K562 (cell line): ENCODE measurements at regions not wholly inside any gene's neighbourhood (a gene's known extent, or its start where the extent isn't known, plus 50 kb on each side); places are given as distances from the start of the nearest gene placed in this dataset.

ENCODE experiments used
- ATF3 ChIP-seq, 2 experiments: fragments of 450-650 bp in 1 of 2; sonication (generic) in 1 of 2; formaldehyde crosslinking in 1 of 2; IDR thresholded peaks in 1 of 2; conservative IDR thresholded peaks in 1 of 2; 2 replicates each; pipeline versions ENCODE4 v1.6.1 to v1.8.1; 2016 to 2023; ENCODE audit warnings: mild to moderate bottlenecking in 2 of 2, moderate library complexity in 2 of 2, inconsistent platforms in 1 of 2, missing genetic modification reagents in 1 of 2
- KLF1 ChIP-seq: fragments of 450-650 bp; IDR thresholded peaks from 2 replicates; pipeline ENCODE4 v1.6.1; 2016; ENCODE audit warnings: missing genetic modification characterization, missing compliant biosample characterization
- PHF21A ChIP-seq: fragments of 450-650 bp; IDR thresholded peaks from 2 replicates; pipeline ENCODE4 v1.6.1; 2017; ENCODE audit warnings: low read depth, borderline replicate concordance
- POLR2A ChIP-seq: fragments of 450-650 bp; conservative IDR thresholded peaks from 2 replicates; pipeline ENCODE4 v1.6.1; 2016
- REST ChIP-seq, 2 experiments: fragments of 450-650 bp; formaldehyde crosslinking in 1 of 2; IDR thresholded peaks; 2 replicates each; pipeline versions ENCODE4 v1.4.0 to v1.6.1; 2014 to 2020; ENCODE audit warnings: mild to moderate bottlenecking in 2 of 2, borderline replicate concordance in 1 of 2, low read depth in 1 of 2
- ZMIZ1 ChIP-seq, 2 experiments: fragments of 150-350 bp in 1 of 2; IDR thresholded peaks; 2 replicates each; pipeline ENCODE4 v1.6.1; 2012 to 2016; ENCODE audit warnings: low read depth in 2 of 2, low read length in 2 of 2, mild to moderate bottlenecking in 1 of 2, moderate library complexity in 1 of 2

GRCh38 chr2:156779416-156780120, 343.4 kb downstream of the GPD2 start:
- TF ChIP-seq PHF21A, result no peak
- TF ChIP-seq KLF1 (tag), result no peak
- no peak for TF ChIP-seq REST (IDR thresholded peaks at IDR 0.05; ENCODE audit: borderline replicate concordance)
- no peak for TF ChIP-seq REST (CRISPR knock-in tag; IDR thresholded peaks at IDR 0.05; ENCODE audit: low read depth)
- no peak for TF ChIP-seq ATF3 (IDR thresholded peaks at IDR 0.05)
- no peak for TF ChIP-seq ATF3 (CRISPR knock-in tag; conservative IDR thresholded peaks at IDR 0.05)
- no peak for TF ChIP-seq ZMIZ1 (IDR thresholded peaks at IDR 0.05; ENCODE audit: low read depth in 2 of 2, low read length in 2 of 2)
- TF ChIP-seq POLR2A, result no peak
